Pulmonary artery endothelial cell (primary cell): ENCODE measurements at regions not wholly inside any gene's neighbourhood (a gene's known extent, or its start where the extent isn't known, plus 50 kb on each side); places are given as distances from the start of the nearest gene placed in this dataset.

ENCODE experiments used
- DNase-seq: peaks from one replicate; pipeline ENCODE4 v3.0.0-alpha.2; 2011; ENCODE audit warnings: low read depth, low spot score

GRCh38 chr1:65486613-65487012 lies 66.1 kb downstream of the LEPR start:
- no peak for DNase-seq

- DNase-seq, result no peak
Observed at GRCh38 chr1:65489481-65489880, 69.0 kb downstream of the LEPR start.

DNA sequence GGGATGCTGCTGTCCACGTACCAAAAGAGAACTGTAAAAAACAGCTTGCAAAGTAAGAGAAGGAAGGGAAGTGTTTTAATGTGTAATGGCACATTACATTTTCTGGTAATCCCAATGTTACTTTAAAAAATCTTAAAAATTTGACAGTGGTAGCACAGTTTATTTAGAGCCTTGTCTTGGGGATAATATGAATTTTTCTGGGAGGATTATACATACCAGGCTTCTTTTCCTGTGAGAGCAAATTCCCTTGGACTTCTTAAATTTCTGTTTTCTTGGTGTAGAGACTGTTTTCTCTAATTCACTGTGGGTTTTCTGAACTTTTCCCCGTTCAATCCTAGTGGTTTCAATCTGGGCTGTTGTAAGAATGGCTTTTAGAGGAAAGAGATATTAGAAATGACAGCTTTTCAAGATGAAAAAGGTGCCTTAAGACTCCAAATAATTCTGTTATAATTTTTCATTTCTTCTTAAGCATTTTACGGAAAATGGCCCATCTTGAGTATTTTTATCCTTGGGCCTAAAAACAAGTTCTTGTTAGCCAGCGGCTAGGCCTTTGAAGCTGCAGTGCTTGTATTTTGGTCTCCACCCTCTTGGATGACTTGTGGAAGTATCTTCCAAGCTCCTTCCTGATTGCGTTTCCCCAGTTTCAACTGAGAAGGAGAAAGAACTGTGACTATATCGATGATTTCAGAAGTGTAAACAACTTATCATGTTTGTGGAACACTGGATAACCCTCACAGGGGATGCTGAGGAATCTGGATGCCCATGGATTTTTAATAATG lies 70.0 kb downstream of the LEPR start:
- DNase-seq, result no peak

DNA sequence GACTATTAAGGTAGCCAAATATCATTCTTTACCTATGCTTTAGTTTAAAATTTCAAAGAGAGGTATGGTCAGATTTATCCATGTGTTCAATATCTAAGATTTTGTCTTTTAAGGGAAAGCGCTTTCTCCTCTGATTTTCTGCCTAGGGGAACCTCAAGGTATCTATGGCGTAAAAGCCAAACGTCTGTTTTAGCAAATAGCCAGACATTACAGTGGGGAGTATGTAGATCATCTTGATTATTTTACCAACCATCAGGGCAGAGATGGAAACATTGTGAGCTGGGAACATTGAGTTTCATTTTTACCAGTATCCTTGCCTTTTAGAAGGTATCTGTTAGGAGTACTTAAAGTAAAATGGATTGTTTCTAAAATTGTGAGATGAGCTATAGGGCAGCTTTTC lies 71.0 kb downstream of the LEPR start:
- DNase-seq, result no peak

DNA sequence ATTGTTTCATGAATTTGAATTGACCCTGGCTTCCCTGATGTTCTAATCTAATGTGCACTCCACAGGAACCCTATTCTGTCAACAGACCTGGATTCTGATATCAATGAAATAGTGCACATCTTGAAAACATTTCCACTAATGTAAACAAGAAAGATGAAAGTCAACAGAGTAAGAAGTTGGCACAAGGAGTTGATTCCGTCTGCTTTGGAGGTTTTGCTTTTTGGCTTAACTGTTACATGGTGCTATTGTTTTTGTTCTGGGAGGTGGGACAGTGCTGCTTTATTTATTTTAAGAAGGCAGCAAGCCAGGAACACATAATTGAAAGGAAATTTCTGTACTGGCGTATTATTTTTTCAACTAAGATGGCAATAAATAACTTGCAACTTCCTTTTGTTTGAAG lies 73.3 kb downstream of the LEPR start:
- no peak for DNase-seq

- DNase-seq, result no peak
Observed at GRCh38 chr1:65494671-65495070, 74.2 kb downstream of the LEPR start.

GRCh38 chr1:65495137-65495536 lies 74.7 kb downstream of the LEPR start:
- no peak for DNase-seq

DNA sequence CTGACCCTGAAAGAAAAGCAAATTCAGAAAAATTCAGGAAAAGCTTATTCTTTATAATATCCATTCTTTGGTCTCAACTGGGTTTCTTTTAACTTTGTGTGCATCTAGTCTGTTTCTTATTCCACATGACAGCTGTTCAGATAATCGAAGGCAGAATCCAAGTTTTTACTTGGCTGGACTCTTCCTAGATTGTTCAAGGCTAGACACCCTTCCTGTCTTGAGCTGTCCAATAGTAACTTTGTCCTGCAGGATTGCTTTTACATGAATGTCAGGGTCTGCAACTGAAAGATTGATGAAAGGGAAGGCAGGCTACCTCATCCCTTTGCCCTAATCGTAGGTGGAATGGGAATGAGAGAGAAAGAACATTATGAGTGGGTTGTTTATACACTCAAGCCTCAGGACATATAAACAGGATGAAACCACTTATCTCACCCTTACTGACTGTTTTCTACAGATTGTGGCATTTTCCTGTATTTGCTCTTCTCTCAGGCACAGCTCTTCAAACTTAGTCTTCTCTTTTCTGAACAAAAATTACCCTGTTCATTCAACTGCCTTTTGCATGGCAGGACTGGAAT lies 76.9 kb downstream of the LEPR start:
- DNase-seq, result no peak

GRCh38 chr1:65503427-65503826 lies 83.0 kb downstream of the LEPR start:
- no peak for DNase-seq

- DNase-seq, result no peak
Observed at GRCh38 chr1:65504263-65504662, 83.8 kb downstream of the LEPR start.

DNA sequence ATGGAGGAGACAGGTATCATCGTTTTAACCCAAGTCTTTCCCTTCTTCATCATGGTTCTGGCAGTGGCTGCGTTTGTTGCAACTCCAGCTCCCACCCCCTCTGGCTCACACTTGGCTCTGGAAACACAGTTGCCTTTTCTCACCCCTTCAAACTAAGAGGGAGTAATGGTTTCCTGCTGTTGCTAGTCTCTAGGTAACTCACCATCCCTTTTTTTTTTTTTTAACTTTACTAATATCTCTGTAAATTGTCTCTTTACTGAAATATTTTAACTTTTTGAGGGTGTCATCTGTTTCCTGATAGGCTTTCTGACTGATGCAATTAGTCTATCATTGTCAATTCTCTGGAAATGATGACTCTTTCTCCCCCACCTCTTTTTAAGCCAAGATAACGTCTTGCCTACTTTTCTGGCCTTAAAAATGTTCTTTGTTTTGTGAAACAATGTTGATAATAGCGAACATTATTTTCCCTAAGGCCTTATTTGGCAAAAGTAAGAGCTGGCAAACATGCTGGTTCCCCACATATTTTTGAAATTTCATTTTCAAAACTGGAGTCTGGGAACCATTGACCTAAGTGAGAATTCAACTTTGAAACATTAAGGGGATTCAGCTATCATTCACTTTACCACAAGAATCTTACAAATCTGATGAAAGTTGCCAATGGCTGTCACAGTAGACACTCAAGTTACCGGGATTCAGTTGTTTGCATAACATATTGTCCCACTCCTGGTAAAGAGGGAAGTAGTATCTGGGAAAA lies 85.3 kb downstream of the LEPR start:
- DNase-seq, result no peak

- DNase-seq, result no peak
Observed at GRCh38 chr1:65508051-65508450, 87.6 kb downstream of the LEPR start.

GRCh38 chr1:65509912-65510680 lies 89.6 kb downstream of the LEPR start:
- peak; percentile 29 for DNase-seq

DNA sequence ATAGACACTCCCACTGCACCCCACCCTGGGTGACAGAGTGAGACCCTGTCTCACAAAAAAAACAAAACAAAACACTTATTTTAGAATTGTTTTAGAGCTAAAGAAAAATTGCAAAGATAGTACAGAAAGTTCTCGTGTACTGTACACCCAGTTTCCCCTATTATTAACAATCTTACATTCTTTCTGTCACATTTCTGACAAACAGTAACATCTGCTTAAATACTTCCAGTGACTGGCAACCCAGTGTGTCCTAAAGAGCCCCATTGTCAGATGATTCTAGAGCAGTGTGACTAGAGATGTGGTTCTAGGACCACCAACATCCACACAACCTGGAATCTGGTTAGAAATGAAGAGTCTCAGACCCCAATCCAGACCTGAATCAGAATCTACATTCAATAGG lies 90.5 kb downstream of the LEPR start:
- DNase-seq, result no peak

GRCh38 chr1:65512383-65512782 lies 91.9 kb downstream of the LEPR start:
- DNase-seq, result peak; percentile 46

DNA sequence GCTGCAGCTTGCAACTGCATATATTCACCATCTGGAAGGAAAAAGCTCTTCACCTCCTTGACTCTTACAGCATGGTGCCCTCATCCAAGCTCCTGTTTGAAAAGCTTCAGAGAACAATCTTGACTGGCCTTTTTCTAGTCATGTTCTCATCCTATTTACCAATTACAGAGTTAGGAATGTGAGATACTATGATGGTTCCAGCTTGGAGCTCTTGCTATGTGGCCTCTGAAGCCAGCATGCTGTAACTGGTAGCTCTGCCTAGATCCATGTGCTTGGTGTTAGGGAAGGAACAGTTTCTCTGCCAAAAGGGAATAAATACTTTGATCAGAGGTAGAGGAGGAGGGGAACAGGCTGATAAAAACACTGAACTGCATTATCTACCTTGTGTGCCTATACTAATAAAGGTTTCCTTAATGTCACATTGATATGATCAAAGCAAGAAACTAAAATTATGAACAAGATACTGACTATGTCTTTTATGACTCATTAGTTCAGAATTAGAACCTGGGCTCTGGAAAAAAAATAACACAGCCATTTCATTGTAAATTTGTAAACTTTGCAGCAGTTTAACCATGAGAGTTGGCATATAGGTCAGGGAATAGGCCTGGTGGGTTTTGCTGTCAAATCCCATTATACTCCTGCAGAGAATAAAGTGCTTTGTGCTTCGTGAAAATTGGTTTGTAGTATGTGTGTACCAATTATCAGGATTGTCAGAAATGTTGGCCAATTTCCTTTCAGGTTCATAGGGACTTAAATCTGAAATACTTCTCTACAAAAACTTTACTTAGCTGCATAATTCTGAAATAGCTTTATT lies 92.7 kb downstream of the LEPR start:
- no peak for DNase-seq

- DNase-seq, result no peak
Observed at GRCh38 chr1:65514041-65514440, 93.6 kb downstream of the LEPR start.

DNA sequence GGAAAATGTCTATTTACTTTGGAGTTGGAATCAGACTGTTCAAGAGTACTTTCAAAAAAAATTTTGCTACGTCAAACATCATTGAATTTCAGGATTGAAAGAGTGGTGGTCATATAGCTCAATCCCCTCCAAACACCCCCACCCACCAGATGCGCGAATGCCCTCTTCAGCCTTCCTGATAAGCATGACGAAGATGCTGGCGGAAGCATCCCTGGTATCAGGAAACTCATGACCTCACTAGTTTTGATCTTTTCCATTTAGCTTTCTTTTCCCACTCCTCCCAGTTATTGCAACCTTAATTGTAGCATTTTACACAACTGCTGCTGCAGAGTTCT lies 104.4 kb downstream of the LEPR start:
- DNase-seq, result no peak

DNA sequence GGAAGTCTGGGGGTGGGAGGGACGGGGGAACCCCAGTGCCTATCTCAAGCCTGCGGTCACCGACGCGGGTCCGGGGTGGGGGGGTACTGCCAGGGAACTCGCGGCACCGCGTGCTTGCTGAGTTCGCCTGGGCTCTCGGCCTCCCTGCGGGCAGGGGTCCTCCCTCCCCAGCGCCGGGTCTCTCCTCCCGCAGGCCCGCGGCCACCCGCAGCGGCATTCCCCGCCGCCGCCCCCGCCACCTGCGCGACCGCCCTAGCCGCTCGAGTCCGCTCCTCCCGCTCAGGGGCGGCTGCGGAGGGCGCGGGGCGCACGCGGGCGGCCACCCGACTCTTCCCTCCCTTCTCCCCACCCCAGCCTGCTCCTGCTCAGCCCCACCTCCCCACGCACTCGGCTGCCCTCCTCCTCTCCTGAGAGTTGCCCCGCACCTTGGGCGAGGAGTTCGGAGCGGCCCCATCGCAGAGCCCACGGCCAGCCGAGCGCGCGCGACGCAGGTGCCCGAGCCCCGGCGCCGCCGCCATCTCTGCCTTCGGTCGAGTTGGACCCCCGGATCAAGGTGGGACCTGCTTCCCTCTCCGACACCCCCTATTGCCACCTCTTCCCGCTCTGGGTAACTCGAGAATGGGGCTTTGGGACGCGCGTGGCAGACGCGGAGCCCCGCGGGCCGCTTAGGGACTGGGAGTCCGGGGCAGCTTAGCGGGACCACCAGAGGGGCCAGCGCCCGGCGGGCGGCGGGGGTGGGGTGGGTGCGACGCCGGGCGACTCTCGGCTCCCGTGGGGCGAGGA lies 105.0 kb downstream of the LEPR start:
- DNase-seq, result no peak

GRCh38 chr1:65526049-65526556 lies 105.6 kb downstream of the LEPR start:
- DNase-seq, result no peak
